Neuron (in vitro differentiated cells): ENCODE measurements at regions not wholly inside any gene's neighbourhood (a gene's known extent, or its start where the extent isn't known, plus 50 kb on each side); places are given as distances from the start of the nearest gene placed in this dataset.
"Not testable (repeated sequence)": the region's sequence is repeated elsewhere in the genome, so short reads cannot be mapped to it uniquely, and the experiment has no call there.

ENCODE experiments used
- H2AFZ ChIP-seq: one replicate; pipeline ENCODE4 v1.6.1; 2013; ENCODE audit warnings: low read depth, mild to moderate bottlenecking, inconsistent platforms, low read length, moderate library complexity
- H3K27me3 ChIP-seq: one replicate; pipeline ENCODE4 v1.6.1; 2013; ENCODE audit warnings: low read length; ENCODE audit not compliant: insufficient read depth
- H3K36me3 ChIP-seq: one replicate; pipeline ENCODE4 v1.6.1; 2013; ENCODE audit warnings: low read length; ENCODE audit not compliant: insufficient read depth
- H3K4me1 ChIP-seq: one replicate; pipeline ENCODE4 v1.6.1; 2013; ENCODE audit warnings: low read length; ENCODE audit not compliant: insufficient read depth
- H3K4me3 ChIP-seq: 2 replicates; pipeline ENCODE4 v1.5.1; 2013; ENCODE audit warnings: mild to moderate bottlenecking, low read length, moderate library complexity
- H3K9me3 ChIP-seq: one replicate; pipeline ENCODE4 v1.6.1; 2013; ENCODE audit warnings: low read length

- H3K4me3 ChIP-seq: no peak overlapping the region
- no peaks in the 10 kb centered on the region for H3K27me3 ChIP-seq
- no peaks in the 10 kb centered on the region for H3K9me3 ChIP-seq
- H3K36me3 ChIP-seq: no peaks in the 10 kb centered on the region
- no peak overlapping the region for H2AFZ ChIP-seq
- H3K4me1 ChIP-seq: no peaks in the 10 kb centered on the region
Observed at GRCh38 chr2:167859676-167860075, 387.7 kb downstream of the STK39 start.

GRCh38 chr2:167858086-167858485, 389.3 kb downstream of the STK39 start:
- no peak overlapping the region for H2AFZ ChIP-seq
- H3K36me3 ChIP-seq: no peaks in the 10 kb centered on the region
- no peak overlapping the region for H3K4me3 ChIP-seq
- H3K27me3 ChIP-seq: no peaks in the 10 kb centered on the region
- no peaks in the 10 kb centered on the region for H3K9me3 ChIP-seq
- no peaks in the 10 kb centered on the region for H3K4me1 ChIP-seq

- Histone ChIP-seq H3K9me3 (no peaks in the 10 kb centered on the region), H3K27me3 (no peaks in the 10 kb centered on the region), H2AFZ (no peak overlapping the region), H3K4me3 (no peak overlapping the region), H3K4me1 (no peaks in the 10 kb centered on the region), H3K36me3 (no peaks in the 10 kb centered on the region)
Observed at GRCh38 chr2:167857416-167857815, 390.0 kb downstream of the STK39 start.

GRCh38 chr2:167856190-167856589, 391.2 kb downstream of the STK39 start:
- Histone ChIP-seq H3K4me1 (no peaks in the 10 kb centered on the region), H3K4me3 (no peak overlapping the region), H2AFZ (no peak overlapping the region), H3K9me3 (no peaks in the 10 kb centered on the region), H3K36me3 (no peaks in the 10 kb centered on the region), H3K27me3 (no peaks in the 10 kb centered on the region)

- no peaks in the 10 kb centered on the region for H3K4me1 ChIP-seq
- H3K27me3 ChIP-seq: no peaks in the 10 kb centered on the region
- H3K9me3 ChIP-seq: no peaks in the 10 kb centered on the region
- H3K4me3 ChIP-seq: no peak overlapping the region
- H2AFZ ChIP-seq: no peak overlapping the region
- H3K36me3 ChIP-seq: no peaks in the 10 kb centered on the region
Observed at GRCh38 chr2:167855211-167855610, 392.2 kb downstream of the STK39 start.

GRCh38 chr2:167853717-167854116, 393.7 kb downstream of the STK39 start:
- Histone ChIP-seq H3K27me3 (no peaks in the 10 kb centered on the region), H2AFZ (no peak overlapping the region), H3K4me3 (no peak overlapping the region), H3K36me3 (no peaks in the 10 kb centered on the region), H3K9me3 (no peaks in the 10 kb centered on the region), H3K4me1 (no peaks in the 10 kb centered on the region)

GRCh38 chr2:167851876-167852275, 395.5 kb downstream of the STK39 start:
- no peaks in the 10 kb centered on the region for H3K36me3 ChIP-seq
- H2AFZ ChIP-seq: no peak overlapping the region
- no peaks in the 10 kb centered on the region for H3K27me3 ChIP-seq
- H3K9me3 ChIP-seq: no peaks in the 10 kb centered on the region
- H3K4me1 ChIP-seq: no peaks in the 10 kb centered on the region
- no peak overlapping the region for H3K4me3 ChIP-seq

GRCh38 chr2:167851323-167851860, 396.0 kb downstream of the STK39 start:
- H3K4me3 ChIP-seq: no peak overlapping the region
- no peaks in the 10 kb centered on the region for H3K36me3 ChIP-seq
- no peaks in the 10 kb centered on the region for H3K9me3 ChIP-seq
- no peak overlapping the region for H2AFZ ChIP-seq
- no peaks in the 10 kb centered on the region for H3K4me1 ChIP-seq
- no peaks in the 10 kb centered on the region for H3K27me3 ChIP-seq

- no peaks in the 10 kb centered on the region for H3K9me3 ChIP-seq
- H3K4me3 ChIP-seq: no peak overlapping the region
- H3K36me3 ChIP-seq: no peaks in the 10 kb centered on the region
- H2AFZ ChIP-seq: no peak overlapping the region
- no peaks in the 10 kb centered on the region for H3K4me1 ChIP-seq
- no peaks in the 10 kb centered on the region for H3K27me3 ChIP-seq
Observed at GRCh38 chr2:167844714-167845530, 402.5 kb downstream of the STK39 start.

- no peaks in the 10 kb centered on the region for H3K4me1 ChIP-seq
- H3K36me3 ChIP-seq: no peaks in the 10 kb centered on the region
- H3K27me3 ChIP-seq: no peaks in the 10 kb centered on the region
- H3K4me3 ChIP-seq: no peak overlapping the region
- H3K9me3 ChIP-seq: no peaks in the 10 kb centered on the region
- no peak overlapping the region for H2AFZ ChIP-seq
Observed at GRCh38 chr2:167843657-167844056, 403.7 kb downstream of the STK39 start.

- no peaks in the 10 kb centered on the region for H3K36me3 ChIP-seq
Observed at GRCh38 chr2:167843217-167843616, 404.2 kb downstream of the STK39 start.

GRCh38 chr2:167842047-167842446, 405.3 kb downstream of the STK39 start:
- Histone ChIP-seq H3K36me3 (no peaks in the 10 kb centered on the region), H2AFZ (no peak overlapping the region), H3K9me3 (no peaks in the 10 kb centered on the region), H3K4me3 (no peak overlapping the region), H3K4me1 (no peaks in the 10 kb centered on the region), H3K27me3 (no peaks in the 10 kb centered on the region)

More at GRCh38 chr2:167843217-167843616, 404.2 kb downstream of the STK39 start:
- Histone ChIP-seq H3K9me3 (no peaks in the 10 kb centered on the region), H3K27me3 (no peaks in the 10 kb centered on the region), H3K4me1 (no peaks in the 10 kb centered on the region), H2AFZ (no peak overlapping the region), H3K4me3 (no peak overlapping the region)

GRCh38 chr2:167835290-167835689, 412.1 kb downstream of the STK39 start:
- H2AFZ ChIP-seq, H3K36me3 ChIP-seq, H3K9me3 ChIP-seq, H3K4me1 ChIP-seq, H3K4me3 ChIP-seq, H3K27me3 ChIP-seq: not testable (repeated sequence)

GRCh38 chr2:167834707-167835106, 412.7 kb downstream of the STK39 start:
- Histone ChIP-seq H3K9me3 (no peaks in the 10 kb centered on the region), H3K36me3 (no peaks in the 10 kb centered on the region), H3K4me1 (no peaks in the 10 kb centered on the region), H3K27me3 (no peaks in the 10 kb centered on the region), H2AFZ (no peak overlapping the region), H3K4me3 (no peak overlapping the region)
